GM21619 (cell line): ENCODE measurements at regions not wholly inside any gene's neighbourhood (a gene's known extent, or its start where the extent isn't known, plus 50 kb on each side); places are given as distances from the start of the nearest gene placed in this dataset.
"Not testable (repeated sequence)": the region's sequence is repeated elsewhere in the genome, so short reads cannot be mapped to it uniquely, and the experiment has no call there.

Experiments
- ATAC-seq: cut with Tn5 transposase; IDR thresholded peaks from one replicate; pipeline ENCODE4 v1.9.1; 2021; ENCODE audit not compliant: unreplicated experiment

GRCh38 chr18:67788310-67789164, 272.0 kb upstream of the DSEL start:
- no peak for ATAC-seq

GRCh38 chr18:67783196-67783946, 266.9 kb upstream of the DSEL start:
- no peak for ATAC-seq

GRCh38 chr18:67778016-67778415, 261.5 kb upstream of the DSEL start:
- ATAC-seq = no peak

- no peak for ATAC-seq
Measured at GRCh38 chr18:67776929-67777328, 260.4 kb upstream of the DSEL start.

- no peak for ATAC-seq
Measured at GRCh38 chr18:67771271-67771670, 254.8 kb upstream of the DSEL start.

- ATAC-seq = no peak
Measured at GRCh38 chr18:67770520-67770919, 254.0 kb upstream of the DSEL start.

GRCh38 chr18:67766930-67767329, 250.4 kb upstream of the DSEL start:
- peak; percentile 43 for ATAC-seq

GRCh38 chr18:67752211-67752610, 235.7 kb upstream of the DSEL start:
- ATAC-seq = not testable (repeated sequence)

- no peak for ATAC-seq
Measured at GRCh38 chr18:67742954-67743353, 226.4 kb upstream of the DSEL start.

- ATAC-seq = no peak
Measured at GRCh38 chr18:67742525-67742924, 226.0 kb upstream of the DSEL start.

- no peak for ATAC-seq
Measured at GRCh38 chr18:67735506-67735905, 219.0 kb upstream of the DSEL start.

GRCh38 chr18:67733088-67733487, 216.6 kb upstream of the DSEL start:
- ATAC-seq = no peak

- no peak for ATAC-seq
Measured at GRCh38 chr18:67731851-67732250, 215.3 kb upstream of the DSEL start.

GRCh38 chr18:67730886-67731285, 214.4 kb upstream of the DSEL start:
- no peak for ATAC-seq

- ATAC-seq = no peak
Measured at GRCh38 chr18:67728364-67728763, 211.8 kb upstream of the DSEL start.

- no peak for ATAC-seq
Measured at GRCh38 chr18:67726882-67727281, 210.4 kb upstream of the DSEL start.

- no peak for ATAC-seq
Measured at GRCh38 chr18:67717800-67718199, 201.3 kb upstream of the DSEL start.

- ATAC-seq = no peak
Measured at GRCh38 chr18:67715567-67715966, 199.0 kb upstream of the DSEL start.

- no peak for ATAC-seq
Measured at GRCh38 chr18:67710639-67711038, 194.1 kb upstream of the DSEL start.

GRCh38 chr18:67705748-67706147, 189.2 kb upstream of the DSEL start:
- ATAC-seq = no peak

- ATAC-seq = no peak
Measured at GRCh38 chr18:67695684-67696083, 179.2 kb upstream of the DSEL start.

GRCh38 chr18:67694787-67695186, 178.3 kb upstream of the DSEL start:
- no peak for ATAC-seq
